Astrocyte of the spinal cord (primary cell): ENCODE measurements at regions not wholly inside any gene's neighbourhood (a gene's known extent, or its start where the extent isn't known, plus 50 kb on each side); places are given as distances from the start of the nearest gene placed in this dataset.

ENCODE experiments used
- DNase-seq: peaks from one replicate; pipeline ENCODE4 v3.0.0; 2011; ENCODE audit warnings: low read depth, low spot score
- H3K4me3 ChIP-seq: 2 replicates; pipeline ENCODE4 v1.5.1; 2011; ENCODE audit warnings: low read depth, mild to moderate bottlenecking, low read length, moderate library complexity
- CTCF ChIP-seq: IDR thresholded peaks from 2 replicates; pipeline ENCODE4 v1.5.1; 2012; ENCODE audit warnings: low read depth, mild to moderate bottlenecking, low read length, inconsistent platforms
- in situ Hi-C: cut with HindIII; loops from 2 replicates; pipeline ENCODE4 v1.10.0; 2017; ENCODE audit warnings: low sequenced_read_pairs

DNA sequence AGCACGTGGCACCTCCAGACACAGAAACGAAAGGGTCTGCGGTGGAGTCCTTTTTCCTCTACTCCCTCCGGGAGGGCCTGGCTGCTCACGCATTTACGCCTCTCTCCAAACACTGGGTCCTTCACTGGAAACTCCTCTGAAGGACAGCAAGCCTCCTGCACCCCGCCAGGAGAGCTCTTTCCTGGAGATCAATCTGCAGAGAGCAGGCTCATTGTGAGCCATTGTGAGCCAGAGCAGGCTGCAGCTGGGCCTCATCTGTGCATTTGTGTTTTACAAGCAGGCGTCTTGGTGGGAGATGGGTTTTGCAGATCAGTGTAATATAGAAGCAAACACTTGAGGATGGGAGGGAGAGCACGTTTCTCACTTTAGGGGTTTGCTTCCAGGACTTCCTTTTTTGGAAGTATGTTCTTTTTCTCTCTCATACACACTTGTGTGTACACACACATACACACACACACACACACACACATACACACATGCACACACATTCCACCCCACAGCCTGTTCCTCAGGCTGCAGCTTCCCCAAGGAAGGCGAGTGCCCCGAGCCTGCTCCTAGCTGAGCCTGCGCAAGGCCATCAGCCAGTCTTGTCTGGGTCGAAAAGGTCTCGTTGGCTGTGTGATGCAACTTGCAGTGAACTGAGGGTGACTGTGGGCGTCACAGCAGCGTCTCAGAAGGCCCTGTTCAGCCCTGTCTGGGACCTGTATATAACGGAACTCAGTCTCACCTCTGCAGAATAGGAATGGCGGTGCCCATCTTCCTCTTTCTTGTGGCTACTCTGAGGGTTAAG is 163.5 kb downstream of the GLI2 start:
- in situ Hi-C loops: no loop called here
- DNase-seq: no peak
- H3K4me3 ChIP-seq: no peak overlapping the region
- no peak for TF ChIP-seq CTCF

DNA sequence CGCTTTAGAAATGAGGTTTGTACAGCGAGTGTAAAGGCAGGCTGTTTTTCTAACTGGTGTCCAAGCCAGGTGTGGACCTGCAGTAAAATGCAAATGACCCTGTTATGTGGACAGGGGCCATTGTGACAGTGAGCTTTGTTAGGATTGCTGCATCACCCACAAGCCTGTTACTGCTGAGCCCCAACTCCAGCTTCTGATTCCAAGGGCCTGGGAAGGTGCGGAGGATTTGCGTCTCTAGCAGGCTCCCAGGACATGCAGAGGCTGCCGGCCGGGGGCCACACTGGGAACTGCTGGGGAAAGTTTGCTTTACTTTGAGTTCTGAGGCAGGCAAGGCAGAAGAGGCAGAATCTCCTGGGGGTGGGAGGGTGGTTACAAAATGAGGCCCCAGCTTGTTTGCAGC is 164.1 kb downstream of the GLI2 start:
- no peak for DNase-seq
- in situ Hi-C loops: no loop called here
- TF ChIP-seq CTCF: no peak
- H3K4me3 ChIP-seq: no peak overlapping the region

DNA sequence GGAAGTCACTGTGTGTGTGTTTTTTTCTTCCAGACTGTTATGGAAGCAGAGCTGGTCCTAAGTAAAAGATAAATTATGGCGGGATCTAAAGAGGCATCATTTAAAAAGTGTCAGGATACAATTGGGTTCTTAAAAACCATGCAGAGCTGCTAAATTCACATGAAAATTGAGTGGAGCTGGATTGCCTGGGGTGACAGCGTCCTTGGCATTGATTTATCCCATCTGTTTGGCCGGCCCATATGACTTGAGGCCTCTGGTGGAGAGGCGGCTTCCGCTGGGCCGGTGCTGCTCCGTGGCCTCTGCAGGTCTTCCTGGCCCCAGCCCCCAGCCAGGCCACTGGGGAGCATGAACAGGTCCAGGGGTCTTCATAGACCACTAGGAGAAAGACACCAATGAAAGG is 165.5 kb downstream of the GLI2 start:
- no peak overlapping the region for H3K4me3 ChIP-seq
- no peak for TF ChIP-seq CTCF
- no peak for DNase-seq
- in situ Hi-C loops: no loop called here

GRCh38 chr2:120902592-120902991 is 166.9 kb downstream of the GLI2 start:
- no peak for TF ChIP-seq CTCF
- no peak overlapping the region for H3K4me3 ChIP-seq
- DNase-seq: no peak
- in situ Hi-C loops: no loop called here

DNA sequence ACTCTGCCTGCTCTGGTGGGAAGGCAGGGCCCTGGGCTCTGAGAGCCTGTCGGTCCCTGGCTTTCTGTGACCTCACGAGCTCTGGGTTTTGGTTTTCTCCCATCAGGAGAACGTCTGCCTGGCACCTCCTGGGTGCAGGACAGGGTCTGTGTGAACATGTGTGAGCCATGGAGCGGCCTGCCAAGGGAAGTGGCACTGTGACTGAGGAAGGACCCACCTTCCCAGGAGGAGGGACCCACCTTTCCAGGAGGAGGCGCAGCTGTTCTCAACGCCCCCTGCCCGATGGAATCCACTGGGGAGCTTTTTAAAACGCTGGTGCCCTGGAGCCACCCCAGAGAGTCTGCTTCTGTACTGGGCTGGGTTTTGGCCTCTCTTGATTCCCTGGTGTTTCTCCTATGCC is 168.7 kb downstream of the GLI2 start:
- no peak for TF ChIP-seq CTCF
- in situ Hi-C loops: no loop called here
- no peak overlapping the region for H3K4me3 ChIP-seq
- no peak for DNase-seq

GRCh38 chr2:120904830-120905234 is 169.2 kb downstream of the GLI2 start:
- no peak for TF ChIP-seq CTCF
- H3K4me3 ChIP-seq: no peak overlapping the region
- no peak for DNase-seq
- in situ Hi-C loops: no loop called here
